GM06990 (cell line): ENCODE measurements at regions not wholly inside any gene's neighbourhood (a gene's known extent, or its start where the extent isn't known, plus 50 kb on each side); places are given as distances from the start of the nearest gene placed in this dataset.

ENCODE experiments used
- DNase-seq: peaks from one replicate; pipeline ENCODE4 v3.0.0-alpha.2; 2011; ENCODE audit not compliant: insufficient read length; ENCODE audit errors: extremely low read depth
- H3K27me3 ChIP-seq: replicated peaks from 2 replicates; pipeline ENCODE4 v1.6.0; 2011; ENCODE audit warnings: low read length; ENCODE audit not compliant: control insufficient read depth, insufficient read depth
- H3K36me3 ChIP-seq: 2 replicates; pipeline ENCODE4 v1.5.1; 2011; ENCODE audit warnings: low read length; ENCODE audit not compliant: control insufficient read depth, insufficient read depth
- H3K4me3 ChIP-seq: replicated peaks from 2 replicates; pipeline ENCODE4 v1.5.1; 2011; ENCODE audit warnings: low read depth, mild to moderate bottlenecking, control low read depth, low read length
- TF ChIP-seq, protein P1 (sequence below): IDR thresholded peaks from 2 replicates; pipeline ENCODE4 v1.5.1; 2011; ENCODE audit warnings: low read length, control low read depth, mild to moderate bottlenecking, inconsistent platforms; ENCODE audit not compliant: insufficient read depth, poor library complexity, severe bottlenecking

DNA sequence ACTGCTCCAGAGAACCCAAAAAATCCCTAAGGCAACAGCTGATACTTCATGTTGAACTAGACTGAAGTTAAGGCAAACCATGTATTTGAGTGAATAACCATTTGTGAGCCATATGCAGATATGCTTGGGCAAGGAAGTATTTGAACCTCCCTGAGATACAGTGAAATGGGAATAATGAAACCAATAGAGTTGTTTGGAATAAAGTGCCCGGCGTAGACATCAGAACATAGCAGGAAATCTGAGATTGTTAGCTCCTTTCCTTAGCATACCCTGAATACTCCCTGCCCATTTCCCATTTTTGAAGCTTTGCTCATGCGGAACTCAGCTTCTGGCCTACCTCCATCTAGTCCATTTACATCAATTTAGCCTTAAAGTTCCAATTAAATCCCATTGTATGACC is 611.9 kb downstream of the EFNA5 start:
- Histone ChIP-seq H3K36me3 (no peaks in the 10 kb centered on the region), H3K27me3 (no peaks in the 10 kb centered on the region), H3K4me3 (no peak overlapping the region)
- no peak for DNase-seq
- TF ChIP-seq, protein P1, sequence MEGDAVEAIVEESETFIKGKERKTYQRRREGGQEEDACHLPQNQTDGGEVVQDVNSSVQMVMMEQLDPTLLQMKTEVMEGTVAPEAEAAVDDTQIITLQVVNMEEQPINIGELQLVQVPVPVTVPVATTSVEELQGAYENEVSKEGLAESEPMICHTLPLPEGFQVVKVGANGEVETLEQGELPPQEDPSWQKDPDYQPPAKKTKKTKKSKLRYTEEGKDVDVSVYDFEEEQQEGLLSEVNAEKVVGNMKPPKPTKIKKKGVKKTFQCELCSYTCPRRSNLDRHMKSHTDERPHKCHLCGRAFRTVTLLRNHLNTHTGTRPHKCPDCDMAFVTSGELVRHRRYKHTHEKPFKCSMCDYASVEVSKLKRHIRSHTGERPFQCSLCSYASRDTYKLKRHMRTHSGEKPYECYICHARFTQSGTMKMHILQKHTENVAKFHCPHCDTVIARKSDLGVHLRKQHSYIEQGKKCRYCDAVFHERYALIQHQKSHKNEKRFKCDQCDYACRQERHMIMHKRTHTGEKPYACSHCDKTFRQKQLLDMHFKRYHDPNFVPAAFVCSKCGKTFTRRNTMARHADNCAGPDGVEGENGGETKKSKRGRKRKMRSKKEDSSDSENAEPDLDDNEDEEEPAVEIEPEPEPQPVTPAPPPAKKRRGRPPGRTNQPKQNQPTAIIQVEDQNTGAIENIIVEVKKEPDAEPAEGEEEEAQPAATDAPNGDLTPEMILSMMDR: no peak

DNA sequence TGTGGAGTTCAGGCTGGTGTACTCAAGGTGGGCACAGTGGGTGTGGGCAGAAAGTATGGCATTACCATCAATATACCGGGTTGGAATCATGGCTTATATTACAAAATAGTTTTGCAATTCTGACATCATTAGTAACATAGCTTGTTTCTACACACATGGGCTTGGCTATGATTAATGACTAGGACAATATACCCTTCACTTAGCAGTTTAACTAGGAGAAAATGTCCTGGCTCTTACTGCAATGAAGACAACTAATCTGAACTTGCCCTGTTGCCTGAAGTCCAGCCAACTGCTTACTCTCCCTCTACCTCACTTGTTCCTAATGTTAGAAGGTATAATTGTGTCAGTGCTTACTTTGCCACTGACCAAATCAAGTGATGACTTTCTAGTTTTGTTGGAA is 612.5 kb downstream of the EFNA5 start:
- H3K27me3 ChIP-seq: no peaks in the 10 kb centered on the region
- H3K4me3 ChIP-seq: no peak overlapping the region
- TF ChIP-seq, protein P1: no peak
- H3K36me3 ChIP-seq: no peaks in the 10 kb centered on the region
- no peak for DNase-seq

DNA sequence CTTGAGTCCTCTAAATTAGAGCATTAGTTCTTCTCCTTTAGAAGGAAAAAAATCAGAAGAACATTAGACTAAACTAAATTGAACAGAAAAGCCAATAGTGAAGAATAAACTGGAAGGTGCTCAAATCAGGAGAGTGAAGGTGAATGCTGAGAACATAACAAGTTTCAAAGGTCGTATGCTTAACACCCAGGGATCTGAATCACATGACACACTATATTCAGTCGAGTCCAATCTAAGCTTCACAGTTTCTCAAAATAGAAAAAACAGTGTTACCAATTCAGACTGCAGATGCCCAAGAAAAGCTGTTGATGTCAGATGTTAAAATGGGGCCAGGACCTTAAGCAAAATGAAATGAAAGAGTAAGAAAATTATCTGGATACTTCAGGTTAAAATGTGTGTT is 614.5 kb downstream of the EFNA5 start:
- H3K4me3 ChIP-seq: no peak overlapping the region
- no peak for DNase-seq
- H3K36me3 ChIP-seq: no peaks in the 10 kb centered on the region
- TF ChIP-seq, protein P1: no peak
- no peaks in the 10 kb centered on the region for H3K27me3 ChIP-seq

DNA sequence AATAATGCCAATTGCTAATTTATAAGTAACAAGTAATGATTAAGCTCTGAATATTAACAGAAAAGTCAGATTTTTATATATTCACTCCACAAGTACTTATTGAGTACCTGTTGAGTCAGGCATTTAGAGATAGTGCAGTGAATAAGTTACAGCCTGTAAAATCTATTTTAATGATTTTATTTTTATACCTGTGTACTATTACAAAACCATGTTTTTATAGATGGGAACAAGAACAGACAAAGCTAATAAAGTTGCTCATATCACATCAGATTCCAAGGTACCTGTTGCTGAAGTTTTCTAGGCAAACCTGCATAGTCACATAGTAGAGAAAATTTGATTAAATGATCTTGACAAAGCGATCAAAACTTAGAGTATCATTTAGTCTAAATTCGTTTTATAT is 623.7 kb downstream of the EFNA5 start:
- TF ChIP-seq, protein P1: no peak
- H3K36me3 ChIP-seq: no peaks in the 10 kb centered on the region
- no peaks in the 10 kb centered on the region for H3K27me3 ChIP-seq

DNA sequence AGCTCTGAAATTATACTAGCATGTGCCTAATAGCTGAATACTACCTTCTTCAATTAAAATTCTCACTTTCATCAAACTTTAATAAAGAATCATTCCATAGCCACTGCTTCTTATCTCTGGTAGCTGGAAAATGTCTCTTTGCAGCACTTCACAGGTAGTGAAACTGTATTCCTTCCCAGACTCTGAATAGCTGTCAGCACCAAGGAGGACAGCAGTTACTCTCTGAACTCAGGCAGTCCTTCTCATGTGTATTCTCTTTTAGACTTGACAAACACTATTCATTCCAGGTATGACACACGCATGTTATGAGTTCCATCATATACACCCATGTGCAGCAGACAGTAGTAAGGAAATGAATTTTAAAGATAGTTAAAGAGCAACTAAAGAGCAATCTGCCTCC is 627.1 kb downstream of the EFNA5 start:
- TF ChIP-seq, protein P1: no peak
- no peaks in the 10 kb centered on the region for H3K36me3 ChIP-seq
- no peak overlapping the region for H3K4me3 ChIP-seq
- H3K27me3 ChIP-seq: no peaks in the 10 kb centered on the region
- DNase-seq: no peak

More for the DNA sequence above, 623.7 kb downstream of the EFNA5 start:
- DNase-seq: no peak
- no peak overlapping the region for H3K4me3 ChIP-seq

DNA sequence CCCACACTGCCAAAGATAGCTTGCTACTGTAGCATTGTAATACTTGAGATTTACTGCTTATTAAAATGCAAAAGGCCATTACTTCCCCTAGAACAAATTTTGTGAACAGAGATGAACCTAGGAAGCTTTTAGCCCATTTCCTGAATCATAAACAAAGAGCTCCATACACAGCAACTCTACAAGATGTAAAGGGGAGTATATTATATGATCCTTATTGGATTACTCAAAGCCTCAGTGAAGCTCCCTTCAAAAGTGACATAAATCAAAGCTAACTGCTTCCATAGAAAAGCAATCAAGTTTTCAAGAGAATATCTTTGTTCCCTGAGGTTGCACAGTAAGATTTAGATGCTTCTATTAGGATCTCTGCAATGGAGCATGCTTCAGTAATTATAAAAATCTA is 629.8 kb downstream of the EFNA5 start:
- Histone ChIP-seq H3K36me3 (no peaks in the 10 kb centered on the region), H3K27me3 (no peaks in the 10 kb centered on the region), H3K4me3 (no peak overlapping the region)
- no peak for DNase-seq
- TF ChIP-seq, protein P1: no peak
